Suppressor macrophage treated with lipopolysaccharide for 4 hours (primary cell): ENCODE measurements at regions not wholly inside any gene's neighbourhood (a gene's known extent, or its start where the extent isn't known, plus 50 kb on each side); places are given as distances from the start of the nearest gene placed in this dataset.

Experiments
- DNase-seq: peaks from one replicate; pipeline ENCODE4 v3.0.0-alpha.2; 2020

- DNase-seq: no peak
These were observed 185.5 kb upstream of the DYNLRB2 start for GRCh38 chr16:80355335-80355734.

DNA sequence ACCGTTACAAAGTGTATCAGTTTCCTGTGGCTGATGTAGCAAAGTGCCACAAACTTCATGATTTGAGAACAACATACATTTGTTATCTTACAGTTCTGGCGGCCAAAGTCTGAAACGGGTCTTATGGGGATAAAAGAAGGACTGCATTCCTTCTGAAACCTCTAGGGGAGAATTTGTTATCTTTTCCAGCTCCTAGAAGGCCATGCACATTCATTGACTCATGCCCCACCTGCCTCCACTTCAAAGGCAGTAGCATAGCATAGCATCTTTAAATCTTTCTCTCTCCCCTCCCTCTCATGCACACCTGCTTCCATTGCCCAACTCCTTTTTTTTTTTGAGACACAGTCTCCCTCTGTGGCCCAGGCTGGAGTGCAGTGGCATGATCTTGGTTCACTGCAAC, 190.7 kb upstream of the DYNLRB2 start:
- no peak for DNase-seq

- DNase-seq: no peak
These were observed 192.9 kb upstream of the DYNLRB2 start for GRCh38 chr16:80347900-80348299.

GRCh38 chr16:80347002-80347401, 193.8 kb upstream of the DYNLRB2 start:
- DNase-seq: no peak

GRCh38 chr16:80346111-80346632, 194.6 kb upstream of the DYNLRB2 start:
- no peak for DNase-seq

DNA sequence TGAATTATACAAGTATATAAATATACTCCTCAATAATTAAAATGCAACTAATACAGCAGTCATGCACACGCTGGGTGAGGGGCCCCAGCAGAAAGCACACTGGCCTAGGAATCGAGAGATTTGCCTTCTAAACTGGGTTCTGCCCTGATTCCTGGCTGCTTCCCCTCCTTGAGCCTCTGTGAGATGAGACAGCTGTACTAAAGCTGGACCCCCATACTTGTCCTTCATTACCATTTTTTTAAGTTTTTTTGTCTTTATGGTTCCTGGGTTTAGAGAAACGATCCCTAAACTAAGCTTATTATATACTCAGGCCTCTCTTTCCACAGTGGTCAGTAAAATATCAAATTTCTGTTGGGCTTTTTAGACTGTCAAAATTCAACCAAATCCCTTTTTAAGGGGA, 195.1 kb upstream of the DYNLRB2 start:
- no peak for DNase-seq

GRCh38 chr16:80344570-80344969, 196.2 kb upstream of the DYNLRB2 start:
- DNase-seq: no peak

DNA sequence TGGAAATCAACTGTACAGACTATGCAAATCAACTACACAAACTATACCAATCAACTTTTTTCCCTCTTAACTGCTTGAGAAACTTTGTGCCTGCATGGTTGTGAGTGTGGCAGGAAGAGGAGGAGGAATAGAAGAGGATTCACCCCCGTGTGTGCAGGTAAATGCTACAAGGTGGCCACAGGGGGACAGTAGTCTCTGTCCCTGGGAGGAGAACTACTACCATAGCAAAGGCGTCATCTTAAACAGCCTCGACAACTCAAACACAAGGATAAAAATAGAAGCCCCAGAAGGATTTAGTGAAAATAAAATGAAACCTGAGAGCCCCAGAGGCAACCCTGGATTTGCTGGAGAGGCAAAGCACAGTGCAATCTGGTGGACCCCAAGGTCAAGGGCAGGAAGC, 199.5 kb upstream of the DYNLRB2 start:
- no peak for DNase-seq

- DNase-seq: no peak
These were observed 203.0 kb upstream of the DYNLRB2 start for GRCh38 chr16:80337786-80338185.

GRCh38 chr16:80330803-80331202, 210.0 kb upstream of the DYNLRB2 start:
- DNase-seq: no peak

GRCh38 chr16:80330150-80330549, 210.6 kb upstream of the DYNLRB2 start:
- DNase-seq: no peak

DNA sequence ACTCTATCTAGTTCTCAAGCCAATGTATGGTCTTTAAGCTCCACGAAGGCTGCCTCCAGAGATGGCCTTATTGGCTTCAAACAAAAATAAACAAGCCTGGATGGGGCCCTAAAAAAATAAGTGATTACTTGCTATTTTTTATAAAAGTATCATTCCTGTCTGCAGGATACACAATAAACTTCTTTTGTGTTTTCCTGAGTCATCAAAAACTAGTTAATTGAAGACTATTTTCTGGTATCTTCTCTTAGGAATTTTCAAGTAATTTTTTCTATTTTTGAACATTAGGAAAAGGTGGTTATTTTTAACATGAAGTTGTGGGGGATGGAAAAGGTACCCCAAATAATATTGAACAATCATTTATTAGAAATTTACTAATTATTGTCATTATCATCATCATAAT, 213.1 kb upstream of the DYNLRB2 start:
- no peak for DNase-seq

- DNase-seq: no peak
These were observed 216.4 kb upstream of the DYNLRB2 start for GRCh38 chr16:80324371-80324770.

DNA sequence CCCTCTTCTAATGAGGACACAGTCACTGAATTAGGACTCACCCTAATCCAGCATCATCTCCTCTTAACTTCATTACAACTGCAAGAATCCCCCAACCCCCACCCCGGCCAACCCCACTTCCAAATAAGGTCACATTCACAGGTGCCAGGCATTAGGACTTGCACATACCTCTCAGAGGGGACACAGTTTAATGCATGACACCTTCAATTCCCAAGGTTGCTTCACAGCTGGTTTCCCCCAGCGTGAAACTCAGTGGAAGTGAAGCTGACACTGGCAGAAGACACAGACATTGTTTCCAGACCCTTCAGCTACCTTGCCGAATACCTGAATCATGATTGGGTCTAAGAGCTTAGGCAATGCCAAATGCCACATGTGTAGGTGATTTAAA, 217.0 kb upstream of the DYNLRB2 start:
- no peak for DNase-seq

GRCh38 chr16:80323187-80323807, 217.5 kb upstream of the DYNLRB2 start:
- DNase-seq: no peak

- no peak for DNase-seq
These were observed 221.6 kb upstream of the DYNLRB2 start for GRCh38 chr16:80319181-80319580.

GRCh38 chr16:80318107-80318506, 222.7 kb upstream of the DYNLRB2 start:
- DNase-seq: no peak

- DNase-seq: no peak
These were observed 223.2 kb upstream of the DYNLRB2 start for GRCh38 chr16:80317599-80318037.

DNA sequence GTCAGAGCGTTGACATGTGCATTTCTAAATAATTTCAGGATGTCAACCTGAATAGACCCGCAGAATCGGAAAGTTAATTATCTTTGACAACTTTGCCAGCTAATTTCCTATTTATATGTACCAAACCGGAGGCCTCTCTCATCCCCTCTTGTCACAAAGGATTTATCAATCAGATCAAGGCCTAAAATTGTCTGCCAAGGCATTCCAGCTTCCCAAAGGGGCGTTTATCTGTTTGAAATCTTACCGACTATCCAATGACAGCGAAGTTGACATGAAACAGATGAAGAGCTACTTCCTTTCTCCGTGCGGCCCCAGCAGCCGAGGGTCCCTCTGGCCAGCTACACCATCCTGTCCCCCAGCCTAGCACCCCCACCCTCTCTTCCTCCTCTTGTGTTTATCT, 223.7 kb upstream of the DYNLRB2 start:
- DNase-seq: no peak

DNA sequence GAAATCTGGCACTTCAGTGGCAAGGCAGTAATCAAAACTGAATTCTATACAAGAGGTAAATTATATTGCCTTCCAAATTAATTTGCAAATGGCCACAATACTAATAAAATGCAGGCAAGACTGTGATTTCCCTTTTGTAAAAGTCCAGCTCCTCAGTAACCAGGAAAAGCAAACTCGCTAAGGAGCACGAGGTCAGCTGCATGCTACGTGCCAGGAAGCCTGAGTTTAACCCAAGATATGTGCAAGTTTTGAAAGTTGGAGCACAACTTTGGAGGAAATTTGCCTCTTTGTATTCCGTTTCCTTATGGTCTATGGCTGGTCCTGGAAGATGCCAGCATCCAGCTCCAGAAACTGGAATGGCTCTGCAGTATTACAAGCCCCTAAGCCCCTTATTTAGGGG, 226.8 kb upstream of the DYNLRB2 start:
- no peak for DNase-seq

- no peak for DNase-seq
These were observed 231.6 kb upstream of the DYNLRB2 start for GRCh38 chr16:80309178-80309577.

GRCh38 chr16:80305410-80305809, 235.4 kb upstream of the DYNLRB2 start:
- no peak for DNase-seq

- DNase-seq: no peak
These were observed 237.1 kb upstream of the DYNLRB2 start for GRCh38 chr16:80303691-80304090.

- DNase-seq: no peak
These were observed 239.9 kb upstream of the DYNLRB2 start for GRCh38 chr16:80300876-80301275.

GRCh38 chr16:80300456-80300855, 240.3 kb upstream of the DYNLRB2 start:
- no peak for DNase-seq
